ENCODE measurements at regions not wholly inside any gene's neighbourhood (a gene's known extent, or its start where the extent isn't known, plus 50 kb on each side); places are given as distances from the start of the nearest gene placed in this dataset.

DNA sequence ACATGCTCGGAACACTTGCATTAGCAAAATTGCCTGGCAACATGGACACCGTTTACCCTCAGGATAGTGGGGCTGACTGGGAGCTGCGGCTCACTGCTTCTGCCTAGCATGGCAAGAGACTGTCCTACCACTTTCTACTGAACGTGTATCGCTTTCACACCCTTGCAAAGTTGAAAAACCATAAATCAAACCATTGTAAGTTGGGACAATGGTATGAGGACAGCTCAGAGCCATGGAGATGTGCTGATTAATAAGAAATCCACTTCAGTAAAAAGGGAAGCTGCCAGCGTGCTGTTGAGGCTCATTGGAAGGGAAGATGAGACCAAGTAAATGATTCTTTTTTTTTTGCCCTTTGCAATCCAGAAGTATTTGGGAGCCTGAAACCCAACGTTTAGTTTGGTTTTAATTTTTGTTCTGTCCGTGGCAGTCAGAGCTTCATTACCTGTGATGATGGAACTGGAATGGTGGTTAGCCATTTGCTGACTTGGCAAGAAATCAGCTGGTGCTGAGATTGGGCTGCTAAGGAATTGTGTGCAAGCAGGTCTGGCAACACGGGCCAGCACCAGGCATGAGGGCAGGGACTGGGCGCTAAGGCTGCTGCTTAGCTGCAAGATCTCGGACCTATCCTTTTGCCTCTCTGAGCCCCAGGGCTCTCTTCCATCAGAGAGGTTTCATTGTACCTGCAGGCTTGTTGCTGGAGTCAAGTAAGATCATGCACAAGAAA is 75.5 kb upstream of the HS6ST1 start:
- Histone ChIP-seq H3K27ac (ENCODE audit: insufficient read depth, low read depth, low read length) (no peak overlapping the region), H3K79me2 (ENCODE audit: control insufficient read depth, insufficient read depth, low read length) (no peaks in the 10 kb centered on the region), H3K4me3 (replicated peaks in 1 of 3; ENCODE audit: insufficient read depth in 1 of 3, low read depth in 1 of 3, low read length in 3 of 3) (no peak overlapping the region), H3K9me1 (replicated peaks; ENCODE audit: control insufficient read depth, extremely low read depth, insufficient read depth, low read length) (no peaks in the 10 kb centered on the region), H3K27me3 (ENCODE audit: control insufficient read depth in 2 of 2, insufficient read depth in 2 of 2, low read length in 2 of 2) (no peaks in the 10 kb centered on the region), H3K9me3 (replicated peaks; ENCODE audit: control insufficient read depth, insufficient read depth, low read length) (no peaks in the 10 kb centered on the region), H4K20me1 (replicated peaks; ENCODE audit: control insufficient read depth, extremely low read depth, insufficient read depth, low read length) (no peaks in the 10 kb centered on the region), H3K9ac (replicated peaks; ENCODE audit: extremely low read depth, insufficient read depth, low read length) (no peak overlapping the region), H3K36me3 (ENCODE audit: control insufficient read depth in 2 of 2, extremely low read depth in 1 of 2, insufficient read depth in 2 of 2, low read length in 2 of 2) (no peaks in the 10 kb centered on the region), H3K4me2 (ENCODE audit: insufficient read depth, low read length) (no peak overlapping the region), H3K4me1 (ENCODE audit: control insufficient read depth, extremely low read depth, insufficient read depth, low read length) (peaks cover 14% of the 10 kb centered on the region), H2AFZ (ENCODE audit: low read depth, low read length) (no peak overlapping the region)
- ChIA-PET CTCF (interaction anchor here (0.7 to 0.9 kb wide), 2 partner anchors 11 to 70 kb away, joined by 3 read pairs; no protein-coding TSS in a partner anchor), POLR2A (interaction anchor here (0.6 kb wide), 1 partner anchor 14 kb away, joined by 4 read pairs; no protein-coding TSS in a partner anchor)
- intact Hi-C loops (cut with micrococcal nuclease) (no loop called here), dilution Hi-C loops (cut with MboI; ENCODE audit: extremely low pct_ligation_motif_present, low sequenced_read_pairs) (no loop called here)
- no TSS peak for BruUV-seq (replicated peaks)
- DNase-seq (ENCODE audit: low read depth, low spot score) (no peak), FAIRE-seq (no peak)
- no peak for TF ChIP-seq JUN (IDR thresholded peaks at IDR 0.05; ENCODE audit: borderline replicate concordance, insufficient read depth, insufficient read length, low read depth)
- TF ChIP-seq POLR2AphosphoS5 (IDR thresholded peaks at IDR 0.05; ENCODE audit: insufficient read depth, low read depth, low read length): no peak
- TF ChIP-seq EZH2 (IDR thresholded peaks at IDR 0.05; ENCODE audit: borderline replicate concordance, low read depth, low read length, severe bottlenecking): no peak
- TF ChIP-seq FOS (IDR thresholded peaks at IDR 0.05; ENCODE audit: borderline replicate concordance, insufficient read depth, low read length): no peak
- TF ChIP-seq POLR2A (IDR thresholded peaks at IDR 0.05; ENCODE audit: low read depth, low read length): no peak
- TF ChIP-seq, protein P1, sequence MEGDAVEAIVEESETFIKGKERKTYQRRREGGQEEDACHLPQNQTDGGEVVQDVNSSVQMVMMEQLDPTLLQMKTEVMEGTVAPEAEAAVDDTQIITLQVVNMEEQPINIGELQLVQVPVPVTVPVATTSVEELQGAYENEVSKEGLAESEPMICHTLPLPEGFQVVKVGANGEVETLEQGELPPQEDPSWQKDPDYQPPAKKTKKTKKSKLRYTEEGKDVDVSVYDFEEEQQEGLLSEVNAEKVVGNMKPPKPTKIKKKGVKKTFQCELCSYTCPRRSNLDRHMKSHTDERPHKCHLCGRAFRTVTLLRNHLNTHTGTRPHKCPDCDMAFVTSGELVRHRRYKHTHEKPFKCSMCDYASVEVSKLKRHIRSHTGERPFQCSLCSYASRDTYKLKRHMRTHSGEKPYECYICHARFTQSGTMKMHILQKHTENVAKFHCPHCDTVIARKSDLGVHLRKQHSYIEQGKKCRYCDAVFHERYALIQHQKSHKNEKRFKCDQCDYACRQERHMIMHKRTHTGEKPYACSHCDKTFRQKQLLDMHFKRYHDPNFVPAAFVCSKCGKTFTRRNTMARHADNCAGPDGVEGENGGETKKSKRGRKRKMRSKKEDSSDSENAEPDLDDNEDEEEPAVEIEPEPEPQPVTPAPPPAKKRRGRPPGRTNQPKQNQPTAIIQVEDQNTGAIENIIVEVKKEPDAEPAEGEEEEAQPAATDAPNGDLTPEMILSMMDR (IDR thresholded peaks at IDR 0.05; ENCODE audit: extremely low read depth in 1 of 2, insufficient read depth in 1 of 2, low read depth in 1 of 2, low read length in 2 of 2): no peak
- TF ChIP-seq, protein P2, sequence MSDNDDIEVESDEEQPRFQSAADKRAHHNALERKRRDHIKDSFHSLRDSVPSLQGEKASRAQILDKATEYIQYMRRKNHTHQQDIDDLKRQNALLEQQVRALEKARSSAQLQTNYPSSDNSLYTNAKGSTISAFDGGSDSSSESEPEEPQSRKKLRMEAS (IDR thresholded peaks at IDR 0.05; ENCODE audit: insufficient read depth, insufficient read length): no peak
- no peak for TF ChIP-seq GATA2 (IDR thresholded peaks at IDR 0.05; ENCODE audit: insufficient read depth, insufficient read length, low read depth, low read length)
- no peak for TF ChIP-seq MYC (IDR thresholded peaks at IDR 0.05; ENCODE audit: low read depth, low read length)
